ENCODE measurements at regions not wholly inside any gene's neighbourhood (a gene's known extent, or its start where the extent isn't known, plus 50 kb on each side); places are given as distances from the start of the nearest gene placed in this dataset.
A peak's percentile ranks its signal among the peaks of the same experiment; 100 is the strongest.

GRCh38 chr16:55225972-55226542 lies 97.9 kb upstream of the IRX6 start:
- ATAC-seq: no peak
- no peak for DNase-seq

GRCh38 chr16:55232822-55233221 lies 91.2 kb upstream of the IRX6 start:
- DNase-seq (no peak), ATAC-seq (no peak)

- DNase-seq (no peak), ATAC-seq (no peak)
Observed at GRCh38 chr16:55233464-55233863, 90.5 kb upstream of the IRX6 start.

GRCh38 chr16:55236655-55237054 lies 87.3 kb upstream of the IRX6 start:
- DNase-seq (no peak), ATAC-seq (no peak)

GRCh38 chr16:55239723-55240122 lies 84.3 kb upstream of the IRX6 start:
- no peak for DNase-seq

GRCh38 chr16:55240888-55241287 lies 83.1 kb upstream of the IRX6 start:
- ATAC-seq (no peak), DNase-seq (no peak)

More at GRCh38 chr16:55239723-55240122, 84.3 kb upstream of the IRX6 start:
- no peak for ATAC-seq

- ATAC-seq: no peak
- DNase-seq: no peak
Observed at GRCh38 chr16:55242667-55243066, 81.3 kb upstream of the IRX6 start.

- DNase-seq (no peak), ATAC-seq (no peak)
Observed at GRCh38 chr16:55248058-55248457, 75.9 kb upstream of the IRX6 start.

- DNase-seq (no peak), ATAC-seq (no peak)
Observed at GRCh38 chr16:55248494-55248893, 75.5 kb upstream of the IRX6 start.

GRCh38 chr16:55249361-55249760 lies 74.6 kb upstream of the IRX6 start:
- no peak for DNase-seq

GRCh38 chr16:55249936-55250335 lies 74.1 kb upstream of the IRX6 start:
- no peak for DNase-seq
- ATAC-seq: no peak

More at GRCh38 chr16:55249361-55249760, 74.6 kb upstream of the IRX6 start:
- no peak for ATAC-seq

GRCh38 chr16:55250701-55251100 lies 73.3 kb upstream of the IRX6 start:
- no peak for DNase-seq
- no peak for ATAC-seq

GRCh38 chr16:55251151-55251550 lies 72.9 kb upstream of the IRX6 start:
- ATAC-seq: no peak
- no peak for DNase-seq

- DNase-seq: no peak
- ATAC-seq: no peak
Observed at GRCh38 chr16:55252577-55252976, 71.4 kb upstream of the IRX6 start.

- DNase-seq (no peak), ATAC-seq (no peak)
Observed at GRCh38 chr16:55253987-55254386, 70.0 kb upstream of the IRX6 start.

- DNase-seq (no peak), ATAC-seq (no peak)
Observed at GRCh38 chr16:55255733-55256282, 68.2 kb upstream of the IRX6 start.

GRCh38 chr16:55256412-55257016 lies 67.5 kb upstream of the IRX6 start:
- ATAC-seq (no peak), DNase-seq (no peak)

GRCh38 chr16:55257966-55258613 lies 65.9 kb upstream of the IRX6 start:
- ATAC-seq (peak; percentile 52), DNase-seq (peak; percentile 59)

- no peak for DNase-seq
- ATAC-seq: no peak
Observed at GRCh38 chr16:55261301-55261700, 62.7 kb upstream of the IRX6 start.

GRCh38 chr16:55263271-55264250 lies 60.4 kb upstream of the IRX6 start:
- DNase-seq (no peak), ATAC-seq (no peak)

GRCh38 chr16:55264949-55265348 lies 59.1 kb upstream of the IRX6 start:
- ATAC-seq (no peak), DNase-seq (no peak)

- DNase-seq (no peak), ATAC-seq (no peak)
Observed at GRCh38 chr16:55265926-55266325, 58.1 kb upstream of the IRX6 start.
